ENCODE measurements at regions not wholly inside any gene's neighbourhood (a gene's known extent, or its start where the extent isn't known, plus 50 kb on each side); places are given as distances from the start of the nearest gene placed in this dataset.

- Histone ChIP-seq H3K9me3 (ENCODE audit: control extremely low read depth in 1 of 3, control insufficient read depth in 2 of 3, insufficient read depth in 1 of 3, low read length in 2 of 3) (peaks cover 0 to 11% (median 0%) of the 10 kb centered on the region in 3 donors), H4K20me1 (ENCODE audit: control insufficient read depth, insufficient read depth, low read length, poor library complexity, severe bottlenecking) (no peaks in the 10 kb centered on the region), H3K4me3 (ENCODE audit: control extremely low read depth in 1 of 5, extremely low read depth in 1 of 5, insufficient read depth in 1 of 5, low read depth in 2 of 5, low read length in 4 of 5) (no peak overlapping the region), H3K79me2 (ENCODE audit: control insufficient read depth, insufficient read depth, low read length) (no peaks in the 10 kb centered on the region), H2AFZ (ENCODE audit: insufficient read depth, low read depth, low read length, poor library complexity, severe bottlenecking) (no peak overlapping the region), H3K27me3 (replicated peaks in 1 of 4; ENCODE audit: control extremely low read depth in 1 of 4, control insufficient read depth in 3 of 4, insufficient read depth in 4 of 4, low read length in 3 of 4) (peaks cover 0 to 10% (median 1%) of the 10 kb centered on the region in 4 experiments), H3K36me3 (replicated peaks in 1 of 2; ENCODE audit: control extremely low read depth in 1 of 2, control insufficient read depth in 1 of 2, extremely low read depth in 1 of 2, insufficient read depth in 2 of 2, low read length in 1 of 2) (no peaks in the 10 kb centered on the region), H3K4me1 (ENCODE audit: control insufficient read depth in 2 of 2, insufficient read depth in 2 of 2, low read length in 2 of 2) (no peaks in the 10 kb centered on the region), H3K4me2 (replicated peaks; ENCODE audit: low read depth, low read length, poor library complexity, severe bottlenecking) (no peak overlapping the region), H3K27ac (ENCODE audit: low read length in 2 of 2) (no peak overlapping the region), H3K9ac (ENCODE audit: low read length) (no peak overlapping the region)
- no peak overlapping the region for H3K4me3 Mint-ChIP-seq
- intact Hi-C loops (cut with micrococcal nuclease), result no loop called here
- no peak for ATAC-seq (ENCODE audit: low read depth)
- WGBS (ENCODE audit: insufficient coverage), result 63% methylated on average over 3 of the region's 6 CpGs
- no peak for TF ChIP-seq EZH2 (IDR thresholded peaks at IDR 0.05; ENCODE audit: borderline replicate concordance, insufficient read depth, low read depth, low read length, poor library complexity, severe bottlenecking)
- no peak for TF ChIP-seq CTCF (IDR thresholded peaks at IDR 0.05)
- CTCF ChIA-PET, result no interaction called here
- POLR2A ChIA-PET, result no interaction called here
- H3K27me3 Mint-ChIP-seq, result peaks cover 34% of the 10 kb centered on the region
- H3K4me1 Mint-ChIP-seq, result no peaks in the 10 kb centered on the region
- no peaks in the 10 kb centered on the region for H3K9me3 Mint-ChIP-seq (ENCODE audit: insufficient read depth)
- H3K27ac Mint-ChIP-seq, result no peak overlapping the region
- DNase-seq, result no peak
These were observed 96.1 kb upstream of the CD82 start for GRCh38 chr11:44469412-44469811.

DNA sequence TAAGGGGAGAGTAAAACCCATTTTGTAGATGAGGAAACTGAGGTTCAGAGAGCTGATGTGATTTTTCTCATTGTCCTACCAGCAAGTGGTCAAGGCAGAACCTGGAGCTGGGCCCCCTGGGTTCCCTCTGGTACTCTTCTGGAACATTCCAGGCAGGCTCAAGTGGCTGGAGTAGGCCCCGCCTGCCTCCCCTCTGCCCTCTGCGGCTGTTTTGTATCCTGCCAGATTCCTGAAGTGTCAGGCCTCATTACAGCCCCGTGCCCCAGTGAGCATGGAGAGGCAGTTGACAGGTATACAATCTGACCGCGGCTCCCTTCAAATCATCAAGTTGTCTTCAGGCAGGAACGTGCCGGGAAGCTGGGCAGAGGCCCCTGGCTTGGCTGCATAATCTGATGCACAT lies 94.6 kb upstream of the CD82 start:
- ChIA-PET CTCF (no interaction called here), POLR2A (no interaction called here)
- no peak overlapping the region for H3K4me2 ChIP-seq (replicated peaks; ENCODE audit: low read depth, low read length, poor library complexity, severe bottlenecking)
- H3K36me3 ChIP-seq (replicated peaks in 1 of 2; ENCODE audit: control extremely low read depth in 1 of 2, control insufficient read depth in 1 of 2, extremely low read depth in 1 of 2, insufficient read depth in 2 of 2, low read length in 1 of 2), result no peaks in the 10 kb centered on the region
- no peak for DNase-seq
- ATAC-seq (ENCODE audit: low read depth), result no peak
- H3K9me3 ChIP-seq (ENCODE audit: control extremely low read depth in 1 of 3, control insufficient read depth in 2 of 3, insufficient read depth in 1 of 3, low read length in 2 of 3), result peaks cover 0 to 4% (median 0%) of the 10 kb centered on the region in 3 donors
- H3K9ac ChIP-seq (ENCODE audit: low read length), result no peak overlapping the region
- WGBS (ENCODE audit: insufficient coverage), result 85% methylated on average over 7 of the region's 7 CpGs
- no peak overlapping the region for H3K4me3 ChIP-seq (ENCODE audit: control extremely low read depth in 1 of 5, extremely low read depth in 1 of 5, insufficient read depth in 1 of 5, low read depth in 2 of 5, low read length in 4 of 5)
- no peaks in the 10 kb centered on the region for H3K4me1 ChIP-seq (ENCODE audit: control insufficient read depth in 2 of 2, insufficient read depth in 2 of 2, low read length in 2 of 2)
- Mint-ChIP-seq H3K9me3 (ENCODE audit: insufficient read depth) (no peaks in the 10 kb centered on the region), H3K4me1 (no peaks in the 10 kb centered on the region), H3K27ac (no peak overlapping the region), H3K4me3 (no peak overlapping the region), H3K27me3 (peaks cover 46% of the 10 kb centered on the region)
- no peak overlapping the region for H2AFZ ChIP-seq (ENCODE audit: insufficient read depth, low read depth, low read length, poor library complexity, severe bottlenecking)
- intact Hi-C loops (cut with micrococcal nuclease), result no loop called here
- H3K27me3 ChIP-seq (replicated peaks in 1 of 4; ENCODE audit: control extremely low read depth in 1 of 4, control insufficient read depth in 3 of 4, insufficient read depth in 4 of 4, low read length in 3 of 4), result peaks cover 0 to 16% (median 4%) of the 10 kb centered on the region in 4 experiments
- H4K20me1 ChIP-seq (ENCODE audit: control insufficient read depth, insufficient read depth, low read length, poor library complexity, severe bottlenecking), result no peaks in the 10 kb centered on the region
- no peaks in the 10 kb centered on the region for H3K79me2 ChIP-seq (ENCODE audit: control insufficient read depth, insufficient read depth, low read length)
- TF ChIP-seq EZH2 (IDR thresholded peaks at IDR 0.05; ENCODE audit: borderline replicate concordance, insufficient read depth, low read depth, low read length, poor library complexity, severe bottlenecking) (no peak), CTCF (IDR thresholded peaks at IDR 0.05) (no peak)
- H3K27ac ChIP-seq (ENCODE audit: low read length in 2 of 2), result no peak overlapping the region
